HG03175 (cell line): ENCODE measurements at regions not wholly inside any gene's neighbourhood (a gene's known extent, or its start where the extent isn't known, plus 50 kb on each side); places are given as distances from the start of the nearest gene placed in this dataset.

Experiments used
- ATAC-seq: cut with Tn5 transposase; IDR thresholded peaks from one replicate; pipeline ENCODE4 v1.9.1; 2021; ENCODE audit warnings: mild to moderate bottlenecking, moderate library complexity; ENCODE audit not compliant: unreplicated experiment

DNA sequence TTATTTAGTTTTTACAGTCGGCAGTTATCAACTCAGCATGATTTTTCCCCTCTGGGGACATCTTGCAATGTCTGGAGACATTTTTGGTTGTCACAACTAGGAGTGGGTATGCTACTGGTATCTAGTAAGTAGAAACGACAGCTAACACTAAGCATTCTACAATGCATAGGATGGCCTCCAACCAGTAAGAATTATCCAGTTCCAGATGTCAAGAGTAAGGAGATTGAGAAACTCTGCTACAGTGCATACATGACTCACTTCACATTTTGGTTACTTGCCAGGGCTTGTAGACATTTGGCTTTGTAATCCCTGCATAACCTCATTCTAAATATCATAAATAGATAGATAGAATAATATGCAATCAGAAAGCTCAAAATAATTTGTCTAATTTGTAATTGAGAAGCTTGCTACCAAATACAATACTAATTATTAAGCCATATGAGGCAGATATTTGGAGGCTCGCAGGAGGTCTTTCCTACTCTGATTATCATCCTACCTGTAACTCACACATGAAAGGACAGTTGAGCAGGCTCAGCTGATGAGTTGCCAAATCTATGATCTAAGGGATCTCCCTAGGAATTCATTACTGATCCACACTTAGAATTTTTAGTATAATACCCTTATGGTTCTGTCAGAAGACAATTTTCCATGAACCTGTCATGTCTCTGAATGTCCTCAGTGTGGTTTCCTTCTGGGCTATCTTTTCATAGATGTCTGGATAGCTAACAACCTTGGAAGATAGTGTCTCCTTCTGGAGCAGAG, 346.9 kb upstream of the TLE4 start:
- no peak for ATAC-seq

DNA sequence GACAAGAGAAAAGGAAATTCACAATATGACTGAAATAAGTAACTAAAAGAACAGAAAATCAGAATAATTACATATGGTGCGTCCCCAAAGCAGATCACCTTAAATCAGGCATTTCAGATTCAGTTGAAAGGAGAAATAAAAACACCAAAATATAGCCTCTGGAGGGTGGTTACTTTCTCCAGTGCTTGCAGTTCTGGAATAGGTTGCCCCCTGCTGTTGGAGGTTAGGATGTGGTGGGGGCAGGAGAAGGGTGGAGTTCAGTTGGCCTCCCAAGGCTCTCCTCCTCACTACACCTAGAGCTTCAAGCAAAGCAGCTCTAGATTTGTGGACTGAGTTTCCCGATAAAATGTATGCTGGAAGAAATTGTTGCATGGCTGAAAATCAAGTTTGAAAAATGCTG, 338.2 kb upstream of the TLE4 start:
- ATAC-seq = no peak

DNA sequence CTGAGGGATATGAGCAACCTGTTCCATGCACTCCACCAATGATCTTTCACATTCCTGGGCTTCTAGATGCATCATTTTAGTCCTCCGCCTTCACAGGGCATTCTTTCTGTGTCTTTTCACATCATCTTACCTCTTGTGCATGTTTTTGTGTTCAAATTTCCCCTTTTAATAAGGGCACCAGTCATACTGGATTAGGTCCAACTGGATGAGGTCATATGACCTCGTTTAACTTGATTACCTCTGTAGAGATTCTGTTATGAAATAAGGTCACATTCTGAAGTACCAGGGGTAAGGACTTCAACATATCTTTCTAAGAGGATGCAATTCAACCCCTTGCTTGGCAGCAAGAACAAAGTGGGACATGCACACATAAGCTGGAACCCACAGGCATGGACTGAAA, 335.3 kb upstream of the TLE4 start:
- no peak for ATAC-seq

DNA sequence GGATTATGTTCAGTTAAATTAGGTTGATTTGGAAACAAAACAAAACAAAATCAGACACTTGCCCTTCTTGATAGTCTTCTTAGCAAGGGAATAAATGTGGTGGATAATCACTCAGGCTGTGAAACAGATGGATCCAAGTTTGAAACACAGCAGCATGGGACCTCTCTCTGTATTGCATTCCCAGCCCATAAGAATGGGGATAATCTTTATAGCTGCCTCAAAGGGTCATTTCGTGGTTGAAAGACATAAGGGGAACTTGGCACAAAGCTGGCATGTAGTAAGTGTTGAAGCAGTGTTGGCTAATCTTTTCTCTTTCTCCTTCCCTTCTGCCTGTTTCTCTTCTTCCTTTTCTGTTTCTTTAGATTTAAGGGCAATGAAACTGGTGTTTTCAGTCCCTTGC, 333.9 kb upstream of the TLE4 start:
- no peak for ATAC-seq

DNA sequence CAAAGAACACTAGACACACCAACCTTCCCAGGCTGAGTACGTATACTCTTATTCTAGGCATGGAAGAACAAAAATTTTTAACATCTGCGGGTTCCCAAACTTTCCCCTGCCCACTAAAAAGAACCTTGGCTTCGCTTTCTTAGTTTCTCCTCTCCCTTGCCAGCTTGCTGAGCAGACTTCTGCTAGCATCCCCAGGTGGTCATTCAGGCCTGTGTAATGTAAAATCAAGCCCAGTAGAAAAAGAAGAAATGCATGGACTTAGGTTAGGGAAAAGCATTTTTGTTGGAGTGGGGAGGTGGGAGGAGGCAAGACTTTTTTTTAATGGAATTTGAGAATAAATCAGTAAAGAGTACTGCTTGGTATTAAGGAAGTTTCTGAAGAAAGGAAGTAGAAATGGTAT, 331.0 kb upstream of the TLE4 start:
- ATAC-seq = no peak

DNA sequence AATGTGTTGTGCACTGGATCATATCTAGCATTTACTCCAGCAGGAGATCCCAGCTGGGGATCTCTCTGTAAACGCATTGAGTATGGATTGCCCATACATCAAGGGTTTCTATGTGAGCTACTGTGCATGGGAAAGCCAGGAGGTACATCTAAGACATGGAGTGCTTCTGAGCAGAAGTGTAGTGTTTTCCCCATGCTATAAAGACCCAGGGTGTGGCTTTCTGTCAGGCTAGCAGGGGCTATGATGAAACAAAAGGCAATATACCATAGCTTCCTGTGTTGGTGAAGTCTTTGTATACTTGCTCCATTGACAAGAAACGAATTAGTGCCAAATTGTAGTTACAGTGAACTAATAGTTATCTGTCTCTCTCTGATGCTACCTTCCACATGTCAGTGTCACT, 329.3 kb upstream of the TLE4 start:
- no peak for ATAC-seq

DNA sequence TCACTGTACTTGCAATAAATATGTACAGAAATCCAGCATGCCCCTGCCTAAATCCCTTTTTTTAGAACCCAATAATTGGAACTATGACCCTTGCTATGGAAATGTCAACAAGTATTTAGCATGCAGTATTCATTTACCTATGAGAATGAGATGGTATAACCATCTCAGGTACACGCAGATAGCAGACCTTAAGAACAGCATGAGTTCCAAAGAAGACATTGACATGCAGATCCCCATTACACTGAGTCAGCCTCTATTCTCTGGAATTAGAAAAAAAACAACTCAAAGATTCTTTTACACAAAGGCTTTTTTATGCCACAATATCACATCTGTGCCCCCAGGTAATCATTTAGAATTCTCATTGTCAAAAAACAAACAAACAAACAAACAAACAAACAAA, 325.6 kb upstream of the TLE4 start:
- no peak for ATAC-seq

DNA sequence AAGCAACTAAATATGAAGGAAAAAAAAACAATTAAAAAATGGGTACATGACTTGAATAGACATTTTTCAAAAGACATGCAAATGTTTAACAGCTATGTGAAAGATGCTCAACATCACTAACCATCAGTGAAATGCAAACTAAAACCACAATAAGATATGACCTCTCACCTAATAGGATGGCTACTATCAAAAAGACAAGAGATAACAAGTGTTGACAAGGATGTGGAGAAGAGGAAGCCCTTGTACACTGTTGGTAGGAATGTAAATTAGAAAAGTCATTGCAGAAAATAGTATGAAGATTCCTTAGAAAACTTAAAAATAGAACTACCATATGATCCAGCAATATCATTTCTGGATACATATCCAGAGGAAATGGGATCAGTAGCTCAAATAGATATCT, 324.7 kb upstream of the TLE4 start:
- ATAC-seq = no peak

DNA sequence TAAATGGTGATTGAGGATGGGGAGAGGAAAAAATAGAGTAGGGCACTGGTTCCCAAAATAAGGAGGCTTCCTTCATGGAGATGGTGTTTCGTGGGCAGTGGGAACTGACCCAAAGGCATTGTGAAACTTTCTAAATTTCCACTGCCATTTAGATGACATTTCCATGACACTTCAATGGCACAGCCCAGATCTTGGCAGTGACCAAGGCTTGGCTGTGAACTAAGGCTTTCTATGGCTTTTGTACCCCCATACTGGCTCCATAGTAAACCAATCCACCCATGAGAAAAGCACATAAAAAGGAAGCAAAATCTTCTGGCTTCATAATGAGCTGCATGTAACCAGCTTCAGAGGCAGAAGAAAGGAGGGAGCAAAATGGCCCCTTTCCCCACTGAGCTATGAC, 321.0 kb upstream of the TLE4 start:
- ATAC-seq = no peak

DNA sequence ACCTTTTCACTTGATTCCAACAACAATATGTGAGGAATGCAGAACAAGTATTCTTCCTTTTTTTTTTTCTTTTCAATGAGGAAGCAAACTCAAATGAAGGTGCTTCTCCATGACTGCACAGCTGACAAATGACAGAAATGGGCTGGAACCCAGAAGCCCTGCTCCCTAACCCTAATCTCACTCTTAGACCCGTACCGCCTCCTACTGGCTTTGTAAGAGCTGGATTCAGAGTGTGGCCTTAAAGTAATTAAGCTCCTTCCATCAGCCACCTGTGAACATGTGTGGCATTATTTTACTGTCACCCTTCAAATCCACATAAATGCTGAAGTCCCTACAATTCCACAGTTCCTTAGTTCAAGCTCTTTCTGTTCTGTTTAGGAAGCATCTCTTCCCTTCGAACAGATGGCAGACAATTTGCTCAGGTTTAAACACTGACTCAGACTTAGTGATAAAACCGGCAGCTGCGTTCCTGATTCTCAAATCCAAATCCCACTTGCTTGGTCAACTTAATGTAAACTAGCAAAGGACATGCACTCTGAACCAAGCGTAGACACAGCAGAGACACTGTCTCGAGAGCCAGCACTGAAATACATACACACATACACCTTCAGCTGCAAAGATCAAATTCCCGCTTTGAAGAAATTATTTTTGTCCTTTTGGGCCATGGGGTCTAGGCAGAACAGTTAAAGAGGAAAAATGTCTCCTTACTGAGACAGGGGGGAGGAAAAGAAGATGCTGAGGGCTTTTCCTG, 316.7 kb upstream of the TLE4 start:
- ATAC-seq = no peak

DNA sequence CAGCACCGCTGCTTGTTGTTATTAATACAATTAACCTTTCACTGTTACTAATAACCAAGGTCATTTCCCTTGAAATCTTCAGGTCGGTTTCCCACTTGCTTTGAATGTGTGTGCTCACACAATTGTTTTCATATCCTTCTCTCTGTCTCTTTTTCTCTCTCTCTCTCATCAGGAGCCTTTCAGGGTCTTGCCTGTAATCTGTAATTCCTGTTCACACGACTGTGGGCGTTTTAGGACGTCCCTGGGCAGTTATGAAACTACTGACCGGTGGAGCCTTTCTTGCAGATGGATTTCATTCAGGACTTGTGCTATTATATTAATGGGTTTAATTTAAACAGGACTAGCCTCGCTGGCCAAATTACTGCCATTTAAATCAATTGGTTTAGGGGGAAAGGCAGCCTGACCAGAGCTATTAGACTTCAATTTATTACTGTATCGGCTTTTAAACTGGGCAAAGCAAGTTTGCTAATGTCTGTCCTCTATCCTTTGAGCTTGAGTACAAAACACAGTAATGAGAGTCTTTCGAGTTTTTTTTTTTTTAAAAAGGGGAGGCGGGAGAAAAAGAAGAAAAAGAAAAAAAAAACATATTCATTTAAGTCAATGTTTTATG, 316.0 kb upstream of the TLE4 start:
- ATAC-seq = no peak

DNA sequence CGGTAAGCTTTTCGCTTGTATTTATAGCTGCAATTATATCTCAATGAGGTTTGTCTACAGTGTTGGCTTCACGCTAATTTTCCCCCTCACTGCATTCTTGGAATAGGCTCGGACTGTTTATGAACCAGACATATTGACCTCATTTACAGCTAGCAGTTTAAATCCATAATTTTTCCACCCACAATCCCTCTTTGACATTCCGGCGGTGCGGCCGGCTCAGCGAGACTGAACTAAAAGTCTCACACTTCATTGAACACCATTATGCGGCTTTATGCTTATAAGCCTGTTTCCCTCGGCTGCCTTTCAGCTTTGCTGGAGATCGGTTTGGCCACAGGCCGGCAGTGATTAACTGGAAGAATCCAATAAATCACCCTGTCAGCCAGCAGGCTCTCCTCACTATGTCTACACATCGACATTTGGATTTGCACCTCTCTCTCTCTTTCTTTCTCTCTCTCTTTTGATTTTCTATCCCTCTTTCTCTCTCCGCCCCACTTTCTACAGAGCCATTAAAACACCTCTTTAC, 315.0 kb upstream of the TLE4 start:
- ATAC-seq = no peak

DNA sequence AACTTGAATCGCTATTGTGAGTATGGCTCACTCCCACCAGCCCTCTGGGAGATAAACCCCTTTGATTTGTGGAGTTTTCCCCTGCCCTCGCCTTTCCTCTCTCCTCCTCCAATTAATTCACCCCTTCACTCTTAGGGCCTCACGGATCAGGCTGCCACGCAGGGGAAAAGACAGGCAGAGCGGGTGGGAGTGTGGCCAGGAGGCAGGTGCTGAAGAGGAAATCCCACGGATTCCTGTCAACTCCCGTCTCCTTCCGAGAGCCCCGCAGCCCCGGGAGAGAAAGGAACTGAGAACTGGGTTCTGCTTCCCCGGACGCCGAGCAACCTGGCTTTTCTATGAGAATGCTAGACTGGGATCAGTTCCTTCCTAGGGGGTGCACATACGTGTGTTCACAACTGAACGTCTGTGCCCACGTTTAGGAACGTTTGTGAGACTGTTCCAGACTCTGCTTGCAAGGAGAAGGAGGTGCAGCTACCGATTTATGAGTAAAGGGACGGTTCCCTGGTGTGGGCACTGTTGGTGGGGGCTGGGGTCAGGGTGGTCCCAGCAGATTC, 314.5 kb upstream of the TLE4 start:
- no peak for ATAC-seq

DNA sequence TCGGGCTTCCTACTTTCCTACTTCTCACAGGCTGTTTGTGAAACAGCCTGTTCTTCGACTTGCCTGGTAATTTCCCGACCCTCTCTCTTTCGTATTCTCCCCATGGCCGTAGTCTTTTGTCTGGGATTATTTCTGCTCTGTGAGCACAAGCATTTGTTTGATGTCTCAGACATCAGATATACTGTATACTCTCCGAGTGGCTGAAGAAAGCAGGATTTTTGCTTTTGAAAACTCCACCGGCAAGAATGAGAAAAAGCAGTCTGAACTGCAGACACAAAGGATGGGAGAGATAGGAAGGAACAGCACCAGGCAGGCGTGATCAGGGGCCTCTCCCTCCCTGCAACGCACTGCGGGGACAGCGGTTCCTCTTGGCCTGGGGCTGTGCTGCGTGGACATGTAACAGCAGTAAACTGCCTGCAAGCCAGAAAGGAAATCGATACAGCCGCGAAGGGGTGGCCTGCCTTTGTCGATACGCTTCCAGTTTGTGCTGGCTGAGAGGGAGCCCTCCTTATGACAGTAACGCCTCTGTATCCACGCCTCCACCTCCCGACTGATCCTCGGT, 313.9 kb upstream of the TLE4 start:
- ATAC-seq = no peak

DNA sequence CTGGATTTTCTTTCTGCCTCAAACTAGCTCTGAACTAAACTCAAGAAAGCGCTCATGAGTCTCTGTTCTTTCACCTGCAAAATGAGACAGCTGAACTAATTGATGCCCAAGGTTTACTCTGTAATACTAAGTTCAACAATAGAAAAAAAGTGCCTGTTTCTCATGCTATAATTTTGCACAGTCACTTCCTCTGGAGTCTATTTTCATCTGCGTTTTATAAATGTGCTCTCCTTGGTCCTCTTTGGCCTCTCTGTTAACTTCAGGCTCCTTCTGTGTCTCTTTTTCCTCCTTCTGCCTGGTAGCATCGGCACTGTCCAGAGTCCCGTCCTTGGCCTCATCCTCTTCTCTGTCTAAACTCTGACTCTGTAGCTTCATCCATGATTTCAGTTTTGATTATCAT, 311.9 kb upstream of the TLE4 start:
- no peak for ATAC-seq

DNA sequence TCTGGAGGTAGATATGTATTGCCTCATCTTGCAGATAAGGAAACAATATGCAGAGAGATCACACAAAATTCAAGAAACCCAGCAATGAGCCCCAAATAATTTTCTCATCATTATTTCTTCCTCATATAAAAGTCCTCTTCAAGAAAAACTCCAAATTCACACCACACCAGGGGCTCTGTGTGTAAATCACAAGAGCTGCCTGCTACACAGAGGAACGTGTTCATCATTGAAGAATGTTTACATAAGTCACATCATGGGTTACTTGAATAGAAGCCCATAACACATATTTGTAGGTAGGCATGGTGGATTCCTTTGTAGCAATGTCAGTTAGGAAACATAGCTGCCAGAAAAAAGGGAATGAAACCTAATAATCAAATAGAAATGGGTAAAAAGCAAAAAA, 308.1 kb upstream of the TLE4 start:
- ATAC-seq = no peak

DNA sequence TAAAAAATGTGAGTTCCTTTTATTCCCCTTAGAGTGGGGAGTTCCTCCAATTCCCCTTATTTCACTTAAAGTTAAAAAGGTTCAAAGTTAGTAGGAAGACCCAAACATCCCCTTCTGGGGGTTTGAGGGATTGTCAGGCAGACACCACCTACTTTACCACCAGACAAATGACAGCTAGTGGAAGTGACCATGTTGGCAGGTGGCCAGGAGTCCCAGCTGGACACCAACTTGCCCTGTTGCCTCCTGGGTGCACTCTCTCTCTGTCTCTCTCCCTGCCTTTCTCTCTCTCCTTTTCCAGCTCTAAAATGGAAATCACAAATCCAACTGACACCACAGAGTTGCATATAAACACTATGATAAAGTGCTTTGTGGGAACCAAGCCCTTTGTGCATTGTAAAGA, 307.7 kb upstream of the TLE4 start:
- no peak for ATAC-seq

DNA sequence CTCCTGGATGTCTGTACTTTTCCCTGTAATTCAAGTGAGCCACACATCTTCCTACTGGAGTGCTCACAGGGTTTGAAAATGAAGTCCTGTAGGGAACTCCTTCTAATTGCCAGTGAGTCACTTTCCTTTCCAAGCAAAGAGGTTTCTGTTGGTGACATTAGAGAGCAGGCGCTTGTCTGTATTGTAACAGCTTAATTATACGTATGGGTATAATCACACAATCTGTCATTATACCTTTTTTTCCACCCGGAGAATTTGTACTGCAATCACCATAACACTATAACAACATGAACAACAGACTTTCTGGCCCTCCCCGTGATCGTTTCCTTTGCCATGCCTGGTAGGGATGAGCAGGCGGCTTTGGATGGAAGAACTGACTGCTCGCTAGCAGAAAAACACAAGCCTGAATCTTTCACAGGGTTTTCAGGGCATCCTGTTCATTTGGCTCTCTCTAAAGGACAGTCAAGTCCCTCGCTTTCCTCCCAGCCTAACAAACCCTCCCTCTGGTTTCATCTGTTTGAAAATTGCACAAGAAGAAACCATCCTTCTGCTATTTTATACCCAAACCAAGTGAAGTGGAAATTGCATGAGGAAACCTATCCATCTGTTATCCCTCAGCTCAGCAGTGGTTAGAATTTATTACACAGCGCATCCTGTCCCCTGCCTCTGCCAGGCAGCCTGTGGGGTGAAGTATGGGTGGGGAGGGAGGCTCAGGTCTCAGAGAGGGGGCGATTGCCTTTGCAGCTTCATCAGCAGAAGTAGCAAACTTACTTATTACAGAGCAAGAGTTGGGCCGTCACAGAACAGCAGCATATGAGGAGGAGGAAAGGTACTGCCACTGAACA, 307.0 kb upstream of the TLE4 start:
- no peak for ATAC-seq

DNA sequence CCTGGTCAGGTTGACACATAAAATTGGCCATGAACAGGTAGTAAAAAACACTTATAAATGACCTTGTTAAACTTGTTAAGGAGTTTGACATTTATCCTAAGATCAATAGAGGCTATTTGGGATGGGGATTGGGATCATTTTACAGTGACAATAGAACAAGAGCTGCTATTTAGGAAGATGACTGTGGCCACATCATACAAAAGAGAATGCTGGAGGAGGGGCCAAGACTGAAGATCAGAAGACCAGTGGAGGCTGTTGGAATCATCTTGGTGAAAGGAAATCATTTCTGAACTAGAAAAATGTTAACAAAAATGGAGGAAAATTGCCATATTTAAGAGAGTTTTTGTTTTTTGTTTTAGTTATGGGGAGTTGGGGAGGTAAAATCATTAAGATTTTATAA, 304.8 kb upstream of the TLE4 start:
- no peak for ATAC-seq

DNA sequence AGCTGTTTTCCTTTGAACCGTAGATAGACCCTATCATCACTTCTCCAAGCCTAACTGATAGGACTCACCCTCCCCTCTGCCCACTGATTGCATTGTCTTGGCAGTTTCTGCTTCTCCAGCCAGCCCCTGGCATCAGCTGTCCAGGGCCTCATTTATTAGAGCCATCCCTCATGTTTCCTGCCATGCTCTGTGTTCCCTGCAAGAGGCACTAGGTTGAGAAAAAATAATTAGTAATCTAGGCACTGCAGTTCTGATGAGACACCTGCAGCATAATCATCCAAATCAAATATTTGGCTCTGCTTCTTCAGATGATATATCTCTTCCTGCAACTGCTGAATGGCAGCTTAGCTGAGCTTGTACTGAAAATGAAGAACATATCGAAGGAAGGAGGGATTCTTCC, 303.0 kb upstream of the TLE4 start:
- no peak for ATAC-seq

DNA sequence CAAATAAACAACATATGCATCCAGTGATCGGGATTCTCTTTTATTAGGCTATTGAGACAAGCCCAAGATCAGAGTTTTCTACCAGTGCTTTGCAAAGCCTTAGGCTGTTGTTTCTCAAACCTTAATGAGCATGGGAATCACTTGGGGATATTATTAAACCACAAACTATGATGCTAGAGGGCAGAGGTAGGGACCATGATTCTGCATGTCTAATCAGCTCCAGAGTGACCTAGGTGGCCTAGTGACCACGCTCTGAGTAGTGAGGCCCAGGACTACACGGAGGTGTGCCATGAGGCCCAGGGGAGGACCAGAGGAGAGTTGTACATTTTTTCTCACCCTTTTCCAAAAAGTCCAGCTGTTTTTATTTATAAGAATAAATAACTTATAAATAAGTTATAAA, 298.5 kb upstream of the TLE4 start:
- no peak for ATAC-seq
